ENCODE measurements at regions not wholly inside any gene's neighbourhood (a gene's known extent, or its start where the extent isn't known, plus 50 kb on each side); places are given as distances from the start of the nearest gene placed in this dataset.

GRCh38 chr16:7843261-7843660 is 510.6 kb downstream of the RBFOX1 start:
- Histone ChIP-seq H3K27ac (ENCODE audit: control insufficient read depth, insufficient read depth, low read length) (no peak overlapping the region), H3K9me1 (ENCODE audit: control insufficient read depth, extremely low read depth, insufficient read depth, low read length) (no peaks in the 10 kb centered on the region), H3K4me1 (ENCODE audit: control insufficient read depth, extremely low read depth, insufficient read depth, low read length) (no peaks in the 10 kb centered on the region), H2AFZ (ENCODE audit: control insufficient read depth, low read length) (no peak overlapping the region), H3K27me3 (ENCODE audit: control insufficient read depth, extremely low read depth, insufficient read depth, low read length) (no peaks in the 10 kb centered on the region), H4K20me1 (ENCODE audit: control insufficient read depth, extremely low read depth, insufficient read depth, low read length) (no peaks in the 10 kb centered on the region), H3K79me2 (ENCODE audit: control insufficient read depth, insufficient read depth, low read length) (no peaks in the 10 kb centered on the region), H3K36me3 (ENCODE audit: control insufficient read depth in 2 of 2, extremely low read depth in 1 of 2, insufficient read depth in 2 of 2, low read length in 2 of 2) (no peaks in the 10 kb centered on the region), H3K4me2 (ENCODE audit: control insufficient read depth, extremely low read depth, insufficient read depth, low read depth, low read length) (no peak overlapping the region), H3K9me3 (ENCODE audit: control insufficient read depth, low read depth, low read length) (no peaks in the 10 kb centered on the region), H3K9ac (ENCODE audit: control insufficient read depth, extremely low read depth, insufficient read depth, low read length) (no peak overlapping the region), H3K4me3 (ENCODE audit: control insufficient read depth in 2 of 3, extremely low read depth in 1 of 3, insufficient read depth in 2 of 3, low read depth in 1 of 3, low read length in 3 of 3) (no peak overlapping the region)
- no peak for TF ChIP-seq EZH2 (IDR thresholded peaks at IDR 0.05; ENCODE audit: low read length)
- TF ChIP-seq CTCF (optimal IDR thresholded peaks at IDR 0.05 in 1 of 3, IDR thresholded peaks at IDR 0.05 in 1 of 3, conservative IDR thresholded peaks at IDR 0.05 in 1 of 3; ENCODE audit: extremely low read depth in 1 of 3, insufficient read depth in 2 of 3, low read length in 3 of 3), result no peak
- FAIRE-seq (no peak), DNase-seq (ENCODE audit: low read depth, low spot score) (no peak)
- dilution Hi-C loops (cut with MboI; ENCODE audit: extremely low pct_ligation_motif_present, low sequenced_read_pairs), result no loop called here

- no peak overlapping the region for H3K4me3 ChIP-seq (ENCODE audit: control insufficient read depth in 2 of 3, extremely low read depth in 1 of 3, insufficient read depth in 2 of 3, low read depth in 1 of 3, low read length in 3 of 3)
- peaks cover 3% of the 10 kb centered on the region for H3K9me3 ChIP-seq (ENCODE audit: control insufficient read depth, low read depth, low read length)
- no peaks in the 10 kb centered on the region for H3K9me1 ChIP-seq (ENCODE audit: control insufficient read depth, extremely low read depth, insufficient read depth, low read length)
- DNase-seq (ENCODE audit: low read depth, low spot score) (no peak), FAIRE-seq (no peak)
- H3K27me3 ChIP-seq (ENCODE audit: control insufficient read depth, extremely low read depth, insufficient read depth, low read length), result no peaks in the 10 kb centered on the region
- no peak overlapping the region for H3K9ac ChIP-seq (ENCODE audit: control insufficient read depth, extremely low read depth, insufficient read depth, low read length)
- no peaks in the 10 kb centered on the region for H3K79me2 ChIP-seq (ENCODE audit: control insufficient read depth, insufficient read depth, low read length)
- no peaks in the 10 kb centered on the region for H3K36me3 ChIP-seq (ENCODE audit: control insufficient read depth in 2 of 2, extremely low read depth in 1 of 2, insufficient read depth in 2 of 2, low read length in 2 of 2)
- TF ChIP-seq EZH2 (IDR thresholded peaks at IDR 0.05; ENCODE audit: low read length), result no peak
- no peak for TF ChIP-seq CTCF (optimal IDR thresholded peaks at IDR 0.05 in 1 of 3, IDR thresholded peaks at IDR 0.05 in 1 of 3, conservative IDR thresholded peaks at IDR 0.05 in 1 of 3; ENCODE audit: extremely low read depth in 1 of 3, insufficient read depth in 2 of 3, low read length in 3 of 3)
- no peaks in the 10 kb centered on the region for H3K4me1 ChIP-seq (ENCODE audit: control insufficient read depth, extremely low read depth, insufficient read depth, low read length)
- dilution Hi-C loops (cut with MboI; ENCODE audit: extremely low pct_ligation_motif_present, low sequenced_read_pairs), result no loop called here
- H3K27ac ChIP-seq (ENCODE audit: control insufficient read depth, insufficient read depth, low read length), result no peak overlapping the region
- H2AFZ ChIP-seq (ENCODE audit: control insufficient read depth, low read length), result no peak overlapping the region
- no peaks in the 10 kb centered on the region for H4K20me1 ChIP-seq (ENCODE audit: control insufficient read depth, extremely low read depth, insufficient read depth, low read length)
- H3K4me2 ChIP-seq (ENCODE audit: control insufficient read depth, extremely low read depth, insufficient read depth, low read depth, low read length), result no peak overlapping the region
These were observed 506.9 kb downstream of the RBFOX1 start for GRCh38 chr16:7839568-7839967.
